GM18505 (cell line): ENCODE measurements at regions not wholly inside any gene's neighbourhood (a gene's known extent, or its start where the extent isn't known, plus 50 kb on each side); places are given as distances from the start of the nearest gene placed in this dataset.

Experiments used
- ATAC-seq: cut with Tn5 transposase; IDR thresholded peaks from one replicate; pipeline ENCODE4 v1.9.1; 2021; ENCODE audit not compliant: unreplicated experiment
- POLR2A ChIP-seq: IDR thresholded peaks from 4 replicates; pipeline ENCODE4 v1.6.1; 2011; ENCODE audit warnings: borderline replicate concordance; ENCODE audit not compliant: insufficient read depth, insufficient read length; ENCODE audit errors: extremely low read depth

DNA sequence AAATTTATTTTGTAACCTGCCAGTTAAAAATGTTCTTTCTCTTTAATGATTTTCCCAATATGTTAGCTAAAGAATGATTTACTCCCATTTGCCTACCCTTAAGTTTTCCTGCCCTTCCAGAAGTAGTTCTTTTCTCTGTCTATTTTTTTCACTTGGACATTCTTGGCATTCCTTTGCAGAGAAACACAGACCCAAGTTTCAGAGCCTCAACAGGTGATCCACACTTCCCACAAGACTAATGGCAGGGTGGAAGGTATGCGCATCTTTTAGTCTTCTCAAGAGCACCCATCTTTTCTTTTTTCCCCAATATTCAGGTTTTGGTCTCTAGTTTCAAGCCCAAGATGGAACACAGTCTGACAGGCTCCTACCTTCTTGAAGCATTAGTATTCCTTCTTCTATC, 420.7 kb downstream of the ADAMTS20 start:
- ATAC-seq, result no peak
- no peak for TF ChIP-seq POLR2A

DNA sequence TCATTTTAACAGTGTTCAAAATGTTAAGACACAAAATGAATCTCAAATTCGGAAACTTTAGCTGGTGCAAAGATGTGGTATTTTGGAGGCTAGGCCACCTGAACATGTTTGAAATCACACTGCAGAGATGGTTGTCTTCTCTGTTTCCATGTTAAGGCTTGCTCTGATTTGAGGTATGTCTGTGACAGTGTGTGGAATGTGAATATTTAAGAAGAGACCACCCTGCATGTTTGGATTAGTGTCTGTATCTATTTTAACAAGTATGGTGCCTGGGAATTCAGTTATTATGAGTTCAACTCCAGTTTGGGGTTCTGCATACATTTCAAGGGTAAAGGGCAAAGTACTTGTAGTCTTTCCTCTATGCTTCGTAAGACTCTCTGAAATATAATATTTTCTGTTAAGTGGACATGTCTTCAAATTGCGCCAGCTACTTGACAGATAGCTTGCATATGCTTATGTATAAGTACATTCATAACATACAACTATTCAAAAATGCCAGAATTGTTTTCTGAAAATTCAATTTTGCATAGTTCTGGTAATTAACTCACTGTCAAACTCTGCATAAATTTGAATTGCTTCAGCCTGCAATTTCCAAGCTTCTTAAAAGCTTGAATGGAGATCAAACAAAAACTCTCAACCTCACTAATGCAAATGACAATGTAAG, 424.0 kb downstream of the ADAMTS20 start:
- ATAC-seq, result no peak
- no peak for TF ChIP-seq POLR2A

DNA sequence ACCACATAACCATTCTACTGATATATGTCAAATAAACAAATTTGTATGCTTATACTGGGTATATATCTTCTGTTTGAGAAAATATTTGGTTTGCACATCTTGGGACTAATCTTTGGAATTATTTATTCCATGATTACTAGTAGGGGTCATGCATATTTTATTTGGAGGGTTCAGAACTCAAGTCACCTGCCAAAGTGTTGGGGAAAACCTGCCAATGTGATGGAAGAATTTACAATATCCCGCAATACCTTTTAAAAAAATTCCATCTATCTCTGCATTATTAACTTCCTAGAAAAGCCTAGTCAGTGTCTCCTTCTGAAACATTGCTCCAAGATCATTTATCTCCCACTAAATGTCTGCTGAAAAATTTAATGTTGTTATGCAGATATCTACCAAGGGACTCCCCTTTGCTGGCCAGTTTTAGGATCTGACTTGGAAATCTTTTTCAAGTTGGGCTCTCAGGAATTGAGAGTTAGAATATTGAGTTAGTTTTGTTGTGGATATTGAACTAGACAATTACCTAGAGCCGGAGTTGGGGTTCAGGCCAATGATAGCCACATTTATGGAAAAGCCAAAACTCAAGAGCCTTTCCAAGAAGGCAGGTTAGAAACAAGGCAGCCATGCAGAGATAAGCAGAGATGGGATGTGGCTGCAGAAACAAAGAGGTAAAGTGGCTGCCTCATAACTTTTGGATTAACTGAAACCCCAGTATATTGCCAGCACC, 425.2 kb downstream of the ADAMTS20 start:
- TF ChIP-seq POLR2A, result no peak
- no peak for ATAC-seq

GRCh38 chr12:43123461-43123860, 428.5 kb downstream of the ADAMTS20 start:
- no peak for TF ChIP-seq POLR2A
- ATAC-seq, result no peak

DNA sequence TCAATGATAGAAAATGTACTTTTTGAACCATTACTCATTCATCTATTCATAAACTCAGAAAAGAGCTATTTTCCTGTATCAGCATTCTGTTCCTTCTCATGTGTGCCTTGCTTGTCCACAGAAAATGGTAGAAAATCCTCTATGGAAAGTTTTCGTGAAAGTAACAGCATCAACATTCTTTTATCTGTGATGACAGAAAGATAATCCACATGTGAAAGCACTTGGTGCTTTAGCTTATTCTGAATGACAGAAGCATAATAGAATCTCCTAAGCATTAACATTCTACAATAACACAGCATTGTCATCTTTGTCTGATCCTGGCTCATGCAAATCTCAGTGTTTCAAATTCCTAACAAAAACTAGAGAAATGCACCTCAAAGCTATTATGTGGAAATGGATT, 431.9 kb downstream of the ADAMTS20 start:
- no peak for ATAC-seq
- no peak for TF ChIP-seq POLR2A

DNA sequence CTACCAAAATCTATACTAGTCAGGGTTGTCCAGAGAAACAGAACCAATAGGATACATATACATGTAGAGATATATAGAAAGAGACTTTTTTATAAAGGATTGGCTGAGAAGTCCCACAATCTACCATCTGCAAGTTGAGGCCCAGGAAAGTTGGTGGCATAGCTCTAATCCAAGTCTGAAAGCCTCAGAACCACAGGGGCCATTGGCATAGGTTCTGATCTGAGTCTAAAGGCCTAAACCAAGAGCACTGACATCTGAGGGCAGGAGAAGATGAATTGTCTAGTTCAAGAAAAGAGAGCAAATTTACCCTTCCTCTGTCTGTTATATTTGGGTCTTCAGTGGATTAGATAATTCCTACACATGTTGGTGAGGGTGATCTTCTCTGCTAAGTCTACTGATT, 433.1 kb downstream of the ADAMTS20 start:
- ATAC-seq, result no peak
- TF ChIP-seq POLR2A, result no peak

- TF ChIP-seq POLR2A, result no peak
- no peak for ATAC-seq
Observed at GRCh38 chr12:43118234-43118633, 433.8 kb downstream of the ADAMTS20 start.

DNA sequence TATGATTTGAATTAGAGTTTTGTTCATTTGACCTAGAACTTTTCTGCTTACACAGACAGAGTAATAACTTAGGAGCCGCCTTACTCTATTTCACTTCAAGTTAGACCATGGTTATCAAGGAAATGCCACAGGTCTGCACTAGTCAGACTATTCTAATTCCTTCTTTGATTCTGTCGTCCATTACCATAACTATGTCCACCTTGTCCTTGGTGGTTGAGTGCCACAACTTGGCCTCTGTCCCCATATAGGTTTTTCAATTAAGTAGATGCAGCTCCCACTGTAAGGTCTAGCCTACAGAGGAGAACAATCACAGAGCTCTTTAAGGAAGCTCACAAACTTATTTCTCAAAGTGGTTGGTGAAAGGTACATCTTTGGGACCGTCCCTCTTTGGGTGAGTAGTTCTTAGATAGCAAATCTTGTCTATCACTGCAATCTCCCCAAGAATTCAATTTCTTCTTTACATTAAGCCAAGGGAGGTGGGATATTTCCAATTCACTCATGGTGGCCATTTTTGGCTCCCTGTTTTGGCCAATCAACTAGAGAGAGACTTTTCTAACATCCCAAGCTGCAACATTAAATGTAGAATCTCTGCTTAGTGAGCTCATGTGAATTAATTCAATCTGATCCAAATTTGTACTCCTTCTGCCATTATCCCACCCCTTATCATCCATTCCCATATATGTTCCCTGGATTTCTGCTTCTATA, 434.6 kb downstream of the ADAMTS20 start:
- no peak for ATAC-seq
- no peak for TF ChIP-seq POLR2A

GRCh38 chr12:43115441-43116160, 436.4 kb downstream of the ADAMTS20 start:
- no peak for TF ChIP-seq POLR2A
- no peak for ATAC-seq

- no peak for TF ChIP-seq POLR2A
Observed at GRCh38 chr12:43114316-43114715, 437.7 kb downstream of the ADAMTS20 start.

DNA sequence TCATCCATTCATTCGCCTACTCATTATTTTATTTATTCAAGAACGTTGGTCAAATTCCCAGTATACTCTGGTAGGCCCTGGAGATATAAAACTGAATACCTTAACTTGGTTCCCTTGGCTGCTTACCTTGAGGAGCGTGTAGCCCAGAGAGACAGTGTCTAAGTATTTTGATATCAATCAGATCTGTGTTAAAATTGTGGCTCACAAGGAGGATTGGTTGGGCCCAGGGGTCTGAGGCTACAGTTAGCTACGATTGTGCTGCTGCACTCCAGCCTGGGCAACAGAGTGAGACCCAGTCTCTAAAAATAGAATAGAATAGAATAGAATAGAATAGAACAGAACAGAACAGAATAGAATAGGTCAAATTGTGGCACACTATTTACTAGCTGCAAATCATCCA, 438.4 kb downstream of the ADAMTS20 start:
- no peak for TF ChIP-seq POLR2A
- ATAC-seq, result no peak

More at GRCh38 chr12:43114316-43114715, 437.7 kb downstream of the ADAMTS20 start:
- no peak for ATAC-seq

DNA sequence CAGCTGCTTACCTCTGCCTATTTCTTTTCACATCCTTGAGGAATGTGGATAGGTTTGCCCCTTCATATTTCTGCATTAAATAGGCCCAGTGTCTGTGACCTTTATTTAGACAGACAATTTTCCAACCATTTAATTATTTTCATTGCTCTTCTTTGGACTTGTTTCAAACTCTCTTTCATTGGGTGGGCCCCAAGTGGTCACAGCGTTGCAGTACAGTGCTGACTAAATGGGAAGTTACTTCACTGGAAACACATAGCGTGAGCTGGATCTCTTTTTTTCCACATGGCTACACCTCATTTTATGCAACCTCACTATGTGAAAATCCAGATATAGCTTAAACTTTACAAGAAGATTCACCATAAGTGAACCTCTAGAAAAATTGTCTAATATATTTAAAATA, 438.9 kb downstream of the ADAMTS20 start:
- no peak for TF ChIP-seq POLR2A
- no peak for ATAC-seq
